CD4-positive, alpha-beta T cell treated with Interleukin-6 for 4 hours (primary cell): ENCODE measurements at regions not wholly inside any gene's neighbourhood (a gene's known extent, or its start where the extent isn't known, plus 50 kb on each side); places are given as distances from the start of the nearest gene placed in this dataset.

Experiments used
- DNase-seq: peaks from one replicate; pipeline ENCODE4 v3.0.0-alpha.2; 2020; ENCODE audit warnings: mixed read lengths

- no peak for DNase-seq
These were observed 77.5 kb upstream of the RIPOR2 start for GRCh38 chr6:25013246-25013645.

GRCh38 chr6:25014369-25014768, 78.6 kb upstream of the RIPOR2 start:
- no peak for DNase-seq

- DNase-seq = peak; percentile 54
These were observed 79.2 kb upstream of the RIPOR2 start for GRCh38 chr6:25014791-25015560.

- DNase-seq = no peak
These were observed 80.4 kb upstream of the RIPOR2 start for GRCh38 chr6:25016014-25016720.

GRCh38 chr6:25017486-25017885, 81.7 kb upstream of the RIPOR2 start:
- DNase-seq = no peak

- DNase-seq = peak; percentile 90
These were observed 82.3 kb upstream of the RIPOR2 start for GRCh38 chr6:25017932-25018567.

- no peak for DNase-seq
These were observed 82.8 kb upstream of the RIPOR2 start for GRCh38 chr6:25018568-25018954.

- DNase-seq = no peak
These were observed 86.4 kb upstream of the RIPOR2 start for GRCh38 chr6:25022140-25022553.

GRCh38 chr6:25023781-25024180, 88.0 kb upstream of the RIPOR2 start:
- no peak for DNase-seq

- DNase-seq = no peak
These were observed 89.1 kb upstream of the RIPOR2 start for GRCh38 chr6:25024821-25025220.

- no peak for DNase-seq
These were observed 89.6 kb upstream of the RIPOR2 start for GRCh38 chr6:25025248-25025918.

- DNase-seq = no peak
These were observed 90.2 kb upstream of the RIPOR2 start for GRCh38 chr6:25025919-25026301.

- DNase-seq = no peak
These were observed 91.0 kb upstream of the RIPOR2 start for GRCh38 chr6:25026723-25027122.

GRCh38 chr6:25027221-25027916, 91.6 kb upstream of the RIPOR2 start:
- peak; percentile 87 for DNase-seq

- no peak for DNase-seq
These were observed 92.6 kb upstream of the RIPOR2 start for GRCh38 chr6:25028328-25028727.

GRCh38 chr6:25032934-25033333, 97.2 kb upstream of the RIPOR2 start:
- no peak for DNase-seq

GRCh38 chr6:25034431-25034921, 98.7 kb upstream of the RIPOR2 start:
- no peak for DNase-seq

- no peak for DNase-seq
These were observed 99.4 kb upstream of the RIPOR2 start for GRCh38 chr6:25035174-25035511.

GRCh38 chr6:25035512-25036435, 100.0 kb upstream of the RIPOR2 start:
- DNase-seq = peak; percentile 31

GRCh38 chr6:25036461-25036860, 100.7 kb upstream of the RIPOR2 start:
- no peak for DNase-seq

GRCh38 chr6:25038300-25038699, 102.5 kb upstream of the RIPOR2 start:
- DNase-seq = no peak

- DNase-seq = peak; percentile 44
These were observed 103.2 kb upstream of the RIPOR2 start for GRCh38 chr6:25038999-25039398.
